Iris pigment epithelial cell (primary cell): ENCODE measurements at regions not wholly inside any gene's neighbourhood (a gene's known extent, or its start where the extent isn't known, plus 50 kb on each side); places are given as distances from the start of the nearest gene placed in this dataset.

Experiments used
- DNase-seq: peaks from one replicate; pipeline ENCODE4 v3.0.0-alpha.2; 2011; ENCODE audit warnings: low read depth

DNA sequence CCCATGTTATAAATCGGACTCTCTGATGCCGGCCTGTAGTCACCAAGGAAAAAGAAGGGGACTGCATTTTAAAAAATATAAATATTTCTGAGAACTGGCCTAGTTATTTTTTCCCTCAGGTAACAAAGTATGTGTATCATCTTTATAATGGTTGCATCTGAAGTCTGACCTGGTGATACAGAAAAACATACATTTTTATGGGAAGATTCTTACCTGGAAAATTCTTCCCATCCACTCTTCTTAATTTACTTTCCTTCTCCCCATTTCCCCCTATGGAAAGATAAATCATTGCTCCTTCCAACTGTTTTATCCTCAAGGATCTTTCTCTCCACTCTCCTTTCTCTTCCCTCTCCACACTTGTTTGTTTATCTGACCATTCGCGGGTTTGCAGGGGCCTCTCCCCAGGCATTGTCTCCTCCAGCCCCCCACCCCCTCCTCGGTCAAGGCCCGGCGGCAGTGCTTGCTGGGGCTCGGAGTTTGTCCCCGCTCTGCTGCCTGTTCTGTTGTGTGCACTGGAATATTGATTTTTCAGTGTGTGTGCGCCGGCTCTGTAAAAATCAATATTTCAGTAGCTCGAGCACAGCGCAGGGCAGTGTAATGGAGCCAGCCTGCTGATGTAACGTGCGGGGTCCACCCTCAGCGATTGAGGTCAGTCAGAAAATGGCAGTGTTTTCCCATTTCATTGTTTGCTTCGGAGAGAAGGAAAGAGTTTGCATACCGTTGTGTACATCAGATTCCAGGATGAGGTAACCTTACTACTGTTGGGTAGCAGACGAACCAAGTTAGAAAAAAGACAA is 199.5 kb upstream of the NFE2L3 start:
- no peak for DNase-seq

DNA sequence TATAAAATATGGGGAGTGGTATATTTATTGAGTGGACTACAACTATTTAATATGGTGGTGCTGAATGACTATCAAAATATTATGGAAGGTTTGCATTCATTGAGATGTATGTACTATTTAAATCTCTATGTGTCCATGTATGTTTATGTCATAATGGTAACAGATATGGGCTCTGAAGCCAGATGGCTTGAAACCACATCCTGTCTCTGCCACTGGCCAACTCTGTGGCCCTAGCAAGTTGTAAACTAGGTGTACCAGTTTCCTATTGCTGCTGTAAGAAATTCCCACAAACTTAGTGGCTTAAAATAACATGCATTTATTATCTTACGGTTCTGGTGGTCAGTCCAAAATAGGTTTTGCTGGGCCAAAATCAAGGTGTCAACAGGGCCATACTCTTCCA is 198.1 kb upstream of the NFE2L3 start:
- DNase-seq: no peak

DNA sequence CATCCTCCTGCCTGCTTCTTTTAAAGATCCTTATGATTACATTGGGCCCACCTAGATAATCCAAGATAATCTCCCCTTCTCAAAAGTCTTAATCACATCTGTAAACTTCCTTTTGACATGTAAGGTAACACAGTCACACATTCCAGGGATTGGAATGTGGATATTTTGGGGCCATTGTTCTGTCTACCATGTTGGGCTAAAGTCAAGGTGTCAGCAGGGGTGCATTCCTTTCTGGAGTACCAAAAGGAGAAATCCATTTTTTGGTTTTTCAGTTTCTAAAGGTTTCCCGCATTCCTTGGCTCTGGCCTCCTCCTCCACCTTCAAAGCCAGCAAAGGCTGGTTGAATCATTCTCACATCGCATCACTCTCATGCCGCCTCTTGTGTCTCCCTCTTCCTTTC is 197.6 kb upstream of the NFE2L3 start:
- no peak for DNase-seq

DNA sequence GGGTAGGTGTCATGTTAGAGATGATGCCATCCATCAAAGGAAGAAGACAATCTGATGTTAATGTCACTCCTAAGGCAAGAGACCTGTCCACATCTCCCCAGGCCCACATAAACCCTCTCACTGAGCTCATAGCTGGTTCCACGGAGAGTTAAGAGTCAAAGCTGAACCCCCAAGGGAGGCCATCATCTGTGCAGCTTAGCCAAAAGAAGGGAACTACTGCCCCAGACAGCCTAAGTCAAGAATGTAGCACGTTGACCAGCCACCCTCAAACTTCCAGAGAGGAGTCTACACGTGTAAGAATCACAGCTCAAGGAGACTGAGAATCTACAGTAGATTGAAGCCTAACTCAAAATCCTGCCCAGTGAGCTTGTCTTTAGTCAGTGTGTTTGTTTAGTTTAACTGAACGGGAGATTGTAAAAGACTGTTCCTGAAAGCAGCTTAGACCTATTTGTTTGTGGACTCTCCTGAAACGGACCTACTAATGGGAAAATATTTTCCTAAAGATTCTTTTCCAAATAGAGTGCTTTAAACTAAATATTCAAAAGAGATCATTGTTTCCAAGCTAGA is 192.7 kb upstream of the NFE2L3 start:
- no peak for DNase-seq

DNA sequence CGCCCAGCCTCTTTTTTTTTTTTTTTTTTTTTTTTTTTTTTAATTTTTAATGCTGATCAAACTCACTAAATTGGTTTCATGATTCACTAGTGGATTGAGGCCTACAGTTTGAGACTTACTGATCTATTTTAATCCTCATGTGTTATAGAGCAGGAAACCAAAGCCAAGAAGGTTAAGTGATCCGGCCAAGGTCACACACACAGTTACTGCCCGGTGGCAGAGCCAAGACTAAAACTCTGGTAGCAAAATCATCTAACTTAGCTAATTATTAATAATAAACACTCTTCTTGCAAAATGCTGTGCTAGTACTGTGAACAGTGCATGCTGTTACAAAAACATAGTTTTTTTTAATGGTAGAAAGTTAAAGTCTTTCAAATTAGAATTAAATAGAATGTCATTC is 188.3 kb upstream of the NFE2L3 start:
- DNase-seq: no peak

DNA sequence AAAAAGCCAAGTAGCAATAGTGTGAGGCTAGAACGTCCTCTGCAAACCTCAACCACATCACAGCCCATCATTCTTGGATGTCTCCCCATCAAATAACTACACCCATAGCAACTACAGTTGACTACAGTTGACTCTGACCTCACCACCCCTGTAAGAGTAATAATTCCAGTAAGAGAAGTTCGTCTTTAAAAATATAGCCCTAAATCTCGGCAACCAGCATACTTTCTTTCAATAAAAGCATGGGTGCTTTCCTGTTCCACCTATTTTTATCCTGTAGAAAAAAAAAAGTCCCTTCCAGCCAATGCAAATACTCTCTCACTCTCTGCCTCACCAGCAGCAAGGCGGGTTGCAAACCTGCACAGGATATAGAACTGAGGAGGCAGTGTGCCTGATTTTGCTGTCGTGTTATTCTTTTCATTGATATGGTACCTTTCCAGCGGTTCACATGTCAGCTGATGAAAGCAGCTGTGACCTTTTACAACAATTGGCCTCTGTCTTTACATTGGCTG is 187.5 kb upstream of the NFE2L3 start:
- DNase-seq: no peak

DNA sequence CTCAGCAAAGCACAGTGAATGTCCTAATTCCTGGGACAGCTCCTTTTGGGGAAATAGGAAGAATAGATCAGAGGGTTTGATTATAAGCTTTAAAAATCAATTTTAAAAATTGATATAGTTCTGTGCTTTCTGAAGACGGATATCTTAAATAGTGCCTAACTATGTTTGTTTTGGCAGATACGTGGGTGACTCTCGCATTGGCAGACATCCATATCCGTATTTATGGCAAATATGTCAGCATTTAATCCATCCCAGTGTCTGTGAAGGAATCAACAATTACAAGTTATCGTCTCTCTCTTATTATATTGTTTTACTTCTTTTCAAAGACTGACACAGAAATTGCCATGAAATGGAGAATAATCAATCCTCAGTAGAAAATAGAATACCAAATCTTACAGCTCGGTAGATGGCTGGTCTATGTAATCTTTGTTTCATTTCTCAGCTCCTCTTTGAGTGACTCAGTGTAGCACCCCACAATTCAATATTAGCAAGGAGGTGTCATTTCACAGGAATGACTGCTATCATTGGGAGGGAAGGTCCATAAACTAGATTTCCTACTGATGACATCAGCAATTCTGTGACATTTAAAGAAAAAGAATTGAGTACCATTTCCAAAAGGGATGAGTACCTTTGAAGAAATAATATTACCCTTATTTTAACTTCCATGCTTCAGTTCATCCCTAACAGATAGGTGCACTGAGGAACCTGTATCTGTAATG is 186.4 kb upstream of the NFE2L3 start:
- DNase-seq: peak; percentile 11

DNA sequence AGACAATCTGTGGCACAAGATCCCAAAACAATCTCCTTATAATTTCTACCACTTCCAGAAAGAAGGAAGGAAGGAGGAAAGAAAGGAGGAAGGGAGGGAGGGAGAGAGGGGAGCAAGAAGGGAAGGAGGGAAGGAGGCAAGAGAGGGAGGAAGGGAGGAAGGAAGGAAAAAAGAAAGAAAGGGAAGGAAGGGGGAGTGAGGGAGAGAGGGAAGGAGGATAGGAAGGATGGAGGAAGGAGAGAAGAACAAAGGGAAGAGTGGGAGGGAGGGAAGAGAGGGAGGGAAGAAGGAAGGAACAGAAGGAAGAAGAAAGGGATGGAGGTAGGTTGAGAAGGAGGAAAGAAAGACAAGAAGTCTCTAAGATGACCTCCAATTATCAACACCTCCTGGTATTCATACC is 185.5 kb upstream of the NFE2L3 start:
- DNase-seq: no peak

DNA sequence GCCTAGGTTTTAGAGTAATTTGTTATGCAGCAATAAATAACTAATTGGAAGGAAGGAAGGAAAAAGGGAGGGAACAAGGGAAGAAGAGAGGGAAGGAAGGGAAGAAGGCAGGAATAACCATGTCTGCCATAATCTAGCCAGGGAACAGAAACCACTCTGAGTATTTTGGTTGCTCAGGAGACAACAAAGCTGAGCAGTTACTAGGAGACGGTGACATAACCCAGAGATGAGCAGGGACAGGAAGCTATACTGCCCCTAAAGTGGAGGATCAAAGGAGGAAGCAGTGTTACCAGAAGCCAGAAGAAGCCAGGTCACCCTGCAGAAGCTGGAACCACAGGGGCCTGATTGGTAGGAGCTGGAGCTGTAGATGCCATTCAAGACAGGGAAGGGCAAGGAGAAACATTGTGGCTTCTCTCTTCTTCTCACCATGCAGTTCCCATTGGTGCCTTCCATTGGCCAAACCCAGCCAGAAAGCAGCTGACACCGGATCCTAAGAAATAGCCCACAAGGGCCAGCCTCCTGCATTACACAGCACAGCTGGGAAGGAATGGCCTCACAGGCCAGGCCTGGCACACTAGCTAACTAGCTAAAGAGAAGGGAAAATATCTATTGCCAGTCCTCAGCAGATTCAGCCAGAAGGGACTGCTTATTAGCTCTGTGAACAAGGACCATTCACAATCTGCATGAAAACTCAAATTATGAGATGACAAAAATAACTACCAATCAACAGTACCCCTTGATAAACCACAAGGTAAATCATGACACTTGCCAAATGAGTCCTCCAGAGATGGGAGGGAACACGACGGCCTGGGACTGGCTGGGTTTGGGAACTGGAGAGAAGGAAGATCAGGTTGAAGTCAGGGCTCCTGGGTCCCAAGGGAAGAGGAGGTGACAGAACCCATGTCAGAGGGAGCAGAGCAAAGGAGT is 184.5 kb upstream of the NFE2L3 start:
- no peak for DNase-seq

DNA sequence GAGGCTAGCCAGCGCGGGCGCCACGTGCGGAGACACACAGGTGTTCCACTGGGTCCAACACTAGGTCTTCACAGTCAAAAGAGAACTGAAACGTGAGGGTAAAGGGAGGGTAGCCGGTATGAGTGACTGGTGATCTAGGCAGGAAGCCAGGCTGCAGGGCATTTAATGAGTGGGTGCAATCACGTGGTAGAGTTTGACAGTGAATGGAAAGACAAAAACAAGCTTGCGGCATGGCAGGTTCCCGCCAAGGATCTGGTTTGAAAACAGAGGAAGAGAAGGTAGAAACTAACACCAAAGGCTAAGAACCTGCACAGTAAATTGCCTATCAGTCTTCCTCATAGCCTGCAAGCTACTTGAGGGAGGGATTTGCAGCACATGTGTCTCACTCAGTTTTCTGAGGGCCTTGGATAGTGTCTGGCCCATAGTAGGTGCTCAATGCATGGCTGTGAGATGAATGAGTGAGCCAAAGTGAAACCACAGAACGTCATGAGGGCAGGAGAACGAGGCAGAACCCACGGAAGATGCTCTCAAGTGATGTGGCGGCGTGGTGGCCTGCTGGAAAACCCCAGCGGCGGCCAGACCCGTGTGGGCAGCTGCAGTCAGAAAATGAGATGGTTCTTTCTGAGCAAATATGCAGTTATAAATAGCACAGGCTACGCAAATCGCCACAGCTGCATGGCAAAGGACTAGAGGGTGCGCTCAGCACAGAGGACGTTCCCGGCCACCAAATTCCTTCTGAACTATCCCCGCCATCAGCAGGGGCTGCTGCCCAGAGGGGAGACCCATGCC is 183.6 kb upstream of the NFE2L3 start:
- no peak for DNase-seq

DNA sequence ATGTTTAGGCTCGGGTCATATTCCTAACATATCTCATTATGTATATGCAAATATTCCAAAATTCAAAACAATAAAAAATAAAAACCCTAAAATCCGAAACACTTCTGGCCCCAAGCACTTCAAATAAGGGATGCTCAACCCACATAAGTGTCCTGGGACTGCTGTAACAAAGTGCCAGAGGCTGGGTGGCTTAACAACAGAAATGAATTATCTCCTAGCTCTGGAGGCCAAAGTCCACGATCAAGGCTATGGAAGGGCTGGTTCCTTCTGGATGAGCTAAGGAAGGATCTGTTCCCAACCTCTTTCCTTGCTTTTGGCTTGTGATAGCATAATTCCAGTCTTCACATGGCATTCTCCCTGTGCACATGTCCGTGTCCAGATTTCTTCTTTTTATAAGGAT is 181.6 kb upstream of the NFE2L3 start:
- no peak for DNase-seq

DNA sequence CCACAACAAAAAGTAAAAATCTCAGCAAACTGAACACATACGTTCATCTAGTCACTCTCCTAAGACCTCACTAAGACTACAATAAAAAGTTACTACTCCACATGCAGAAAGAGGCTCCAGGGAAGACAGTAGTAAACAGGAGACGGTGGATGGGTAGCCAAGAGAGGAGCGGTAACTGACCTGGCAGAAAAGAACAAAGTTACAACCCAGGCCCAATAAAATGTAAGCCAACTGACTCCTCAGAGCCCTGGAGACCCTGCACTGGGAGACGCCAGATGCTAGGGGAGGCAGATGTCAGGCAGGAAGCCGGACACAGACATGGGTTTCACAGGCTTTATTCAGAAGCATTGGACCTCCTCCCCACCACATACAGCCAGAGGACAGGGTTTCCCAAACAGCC is 181.1 kb upstream of the NFE2L3 start:
- no peak for DNase-seq

DNA sequence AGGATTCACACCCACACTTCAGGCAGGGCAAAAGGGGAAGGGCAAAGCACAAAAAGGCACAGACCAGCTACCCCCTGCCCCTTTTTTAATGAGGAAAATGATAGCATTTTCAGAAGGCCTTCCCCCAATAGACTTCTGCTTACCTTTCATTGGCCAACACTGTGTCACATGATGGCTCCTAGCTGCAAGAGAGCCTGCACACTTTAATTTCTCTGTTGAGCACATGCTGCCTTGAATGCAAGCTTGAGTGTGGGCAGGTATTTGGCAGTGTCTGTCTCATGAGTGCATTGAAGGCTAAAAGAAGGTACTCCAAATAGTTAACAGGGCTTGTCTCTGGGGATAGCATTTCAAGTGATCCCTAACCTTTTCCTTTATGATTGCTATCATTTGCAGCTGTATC is 175.4 kb upstream of the NFE2L3 start:
- no peak for DNase-seq

DNA sequence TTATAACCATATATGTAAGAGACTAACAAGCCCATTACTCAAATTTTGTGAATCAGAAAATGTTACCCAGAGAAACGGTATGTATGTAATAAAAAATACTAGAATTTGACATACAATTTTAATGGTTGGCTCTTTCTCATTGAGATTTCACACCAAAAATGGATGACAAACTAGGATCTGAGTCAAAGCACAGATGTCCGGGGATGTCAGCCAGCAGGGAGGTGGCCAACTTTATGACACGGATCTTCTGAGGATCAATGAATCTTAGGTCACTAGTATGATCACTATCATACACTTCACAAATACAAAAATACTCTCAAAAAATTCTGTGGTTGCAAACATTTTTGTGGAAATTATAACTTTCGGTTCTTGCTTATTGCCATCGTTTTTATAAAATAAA is 173.5 kb upstream of the NFE2L3 start:
- DNase-seq: no peak

DNA sequence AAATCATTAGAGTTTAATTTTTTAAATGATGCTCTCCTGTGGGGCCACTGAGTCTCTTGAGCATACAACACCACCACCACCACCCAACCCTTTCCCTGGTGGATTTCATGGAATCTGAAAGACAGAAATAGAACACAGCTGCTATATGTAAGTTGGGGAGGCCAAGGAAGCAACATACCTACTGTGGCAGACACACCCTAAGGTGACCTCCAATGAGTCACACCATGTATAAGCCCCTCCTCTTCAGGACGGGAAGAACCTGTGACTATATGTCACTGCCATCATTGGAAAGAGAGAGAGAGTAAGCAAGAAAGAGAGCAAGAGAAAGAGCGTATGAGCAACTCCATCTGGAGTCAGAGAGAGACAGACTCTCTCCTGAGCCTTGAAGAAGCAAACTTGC is 172.4 kb upstream of the NFE2L3 start:
- no peak for DNase-seq

DNA sequence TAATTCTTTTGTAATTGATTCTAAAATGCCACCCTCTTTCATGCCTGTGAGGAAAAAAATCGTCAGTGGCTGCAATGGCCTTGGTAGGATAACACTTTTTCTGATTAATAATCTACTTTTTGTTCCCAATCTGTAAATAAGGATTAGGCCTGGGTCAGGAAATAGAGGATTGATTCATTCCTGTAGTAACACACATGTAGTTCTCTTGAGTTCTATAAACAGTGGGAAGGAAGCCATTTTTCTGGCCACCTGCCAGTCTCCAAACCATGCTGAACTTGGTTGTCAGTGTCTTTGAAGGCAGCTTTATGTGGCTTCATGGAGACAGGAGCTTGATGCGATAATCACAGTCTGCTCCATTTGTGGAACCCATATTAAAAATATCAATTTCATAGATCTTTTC is 169.3 kb upstream of the NFE2L3 start:
- no peak for DNase-seq

DNA sequence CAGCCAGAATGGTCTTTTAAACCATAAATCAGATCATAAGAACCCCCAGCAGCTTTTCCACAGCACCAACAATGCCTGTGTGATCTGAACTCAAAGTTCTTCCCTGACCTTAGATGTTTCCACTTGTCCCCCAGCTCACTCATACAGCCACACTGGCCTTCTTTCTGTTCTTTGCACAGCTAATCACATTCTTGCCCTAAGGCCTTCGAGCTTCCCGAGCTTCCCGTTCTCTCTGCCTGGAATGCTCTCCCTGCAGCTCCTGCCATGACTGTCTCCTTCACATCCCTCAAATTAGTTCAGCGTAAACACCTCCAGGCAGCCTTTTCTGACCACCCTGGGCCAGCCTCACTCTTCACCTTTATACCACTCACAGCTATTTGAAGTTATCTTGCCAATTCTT is 166.8 kb upstream of the NFE2L3 start:
- no peak for DNase-seq

DNA sequence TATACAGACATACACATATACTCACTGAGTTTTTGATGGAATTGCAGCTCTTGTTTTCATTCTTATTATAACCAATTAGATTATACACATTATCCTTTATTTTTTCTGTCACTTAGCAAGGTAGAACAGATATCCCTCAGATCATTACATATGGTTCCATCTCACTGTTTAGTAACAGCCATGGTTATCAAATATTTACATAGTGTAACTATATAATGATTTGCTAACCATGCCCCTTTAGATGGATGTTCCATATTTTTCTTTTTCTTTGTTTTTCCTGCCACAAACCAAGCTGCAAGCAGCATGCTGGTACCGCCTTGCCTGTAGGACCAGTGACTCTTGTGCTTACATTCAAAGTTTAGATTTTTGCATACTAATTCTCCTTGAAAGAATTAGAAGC is 163.4 kb upstream of the NFE2L3 start:
- DNase-seq: no peak

DNA sequence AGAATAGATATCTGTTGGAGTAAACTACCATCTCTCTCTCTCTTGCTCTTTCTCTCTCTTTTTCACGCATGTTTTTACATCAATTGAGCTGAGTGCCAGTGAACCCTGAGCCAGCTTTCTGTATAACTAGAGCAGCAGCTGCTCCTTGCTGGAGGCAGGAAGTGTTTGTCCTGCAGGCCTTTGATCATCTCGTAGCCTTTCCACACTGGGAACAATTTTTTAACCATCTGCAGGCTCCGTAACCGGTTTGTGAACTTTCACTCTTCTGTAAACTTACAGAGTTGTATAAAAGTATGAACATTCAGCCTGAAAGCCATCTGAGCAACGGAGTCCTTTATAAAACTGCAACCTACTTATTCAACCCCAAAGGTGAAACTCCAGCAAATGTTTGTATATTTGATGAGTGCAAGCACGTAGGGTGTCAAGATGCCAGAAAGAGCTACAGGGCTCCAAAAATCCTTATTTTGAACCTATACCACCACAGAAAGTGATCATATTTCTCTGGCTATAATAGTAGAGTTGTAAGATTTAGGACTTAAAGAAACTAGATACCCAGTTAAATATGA is 162.8 kb upstream of the NFE2L3 start:
- no peak for DNase-seq

DNA sequence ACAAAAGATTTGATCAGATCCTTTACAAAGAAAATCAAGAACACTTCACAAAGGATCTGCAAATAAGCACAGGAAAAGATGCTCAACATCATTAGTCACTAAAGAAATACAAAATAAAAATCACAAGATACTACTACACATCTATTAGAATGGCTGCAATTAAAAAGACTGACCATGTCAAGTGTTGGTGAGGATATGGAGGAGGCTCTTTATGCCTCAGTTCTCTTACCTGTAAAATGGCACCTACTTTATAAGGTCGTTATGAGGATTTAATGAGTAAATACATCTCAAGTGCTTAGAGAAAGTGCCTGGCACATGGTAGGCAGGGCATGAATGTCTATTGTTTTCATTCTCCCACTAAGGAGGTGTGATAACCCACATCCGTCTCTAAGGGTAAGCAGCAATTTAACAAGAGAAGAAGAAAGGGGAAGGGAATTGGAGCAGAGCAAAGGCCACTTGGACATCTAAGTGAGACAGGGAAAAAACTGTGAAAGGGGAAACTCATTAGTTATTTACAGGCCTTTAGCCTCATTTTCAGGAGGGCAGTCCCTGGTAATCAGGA is 157.5 kb upstream of the NFE2L3 start:
- DNase-seq: no peak

DNA sequence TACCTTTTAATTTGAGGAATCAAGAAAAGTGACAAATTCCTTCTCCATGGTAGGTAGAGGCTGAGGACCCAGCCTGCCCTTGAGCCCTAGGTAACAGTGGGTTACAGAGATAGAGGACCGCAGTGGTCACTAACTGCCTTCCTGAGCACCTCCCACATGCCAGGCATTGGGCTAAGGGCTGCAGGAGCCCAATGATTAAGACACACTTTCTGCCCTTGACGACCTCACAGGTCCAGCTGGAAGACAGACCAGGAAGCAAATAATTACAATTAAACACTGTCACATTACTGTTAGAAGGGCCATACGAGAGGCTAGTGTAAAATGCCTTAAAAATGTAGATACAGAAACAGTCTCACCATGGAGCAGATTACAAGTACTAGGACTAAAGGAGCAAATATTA is 156.8 kb upstream of the NFE2L3 start:
- no peak for DNase-seq
